ENCODE measurements at regions not wholly inside any gene's neighbourhood (a gene's known extent, or its start where the extent isn't known, plus 50 kb on each side); places are given as distances from the start of the nearest gene placed in this dataset.

DNA sequence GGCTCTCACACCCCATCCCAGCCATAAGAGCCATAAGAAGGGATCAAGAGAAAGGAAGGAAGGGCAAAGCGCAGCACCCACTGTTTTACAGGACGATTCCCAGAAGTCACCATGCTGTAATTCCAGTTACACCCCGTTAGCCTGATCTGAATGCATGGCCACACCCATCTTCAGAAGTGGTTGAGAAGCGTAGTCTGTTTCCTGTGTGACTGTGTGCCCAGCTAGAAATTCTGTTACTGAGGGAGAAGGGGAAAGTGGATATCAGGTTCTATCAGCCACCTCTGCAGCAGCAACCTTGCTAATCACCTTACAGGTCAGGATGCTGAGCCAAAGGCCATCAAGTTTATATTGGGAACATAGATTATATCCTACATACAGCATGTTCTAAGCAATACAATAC, 260.0 kb downstream of the ABHD5 start:
- TF ChIP-seq, protein P1, sequence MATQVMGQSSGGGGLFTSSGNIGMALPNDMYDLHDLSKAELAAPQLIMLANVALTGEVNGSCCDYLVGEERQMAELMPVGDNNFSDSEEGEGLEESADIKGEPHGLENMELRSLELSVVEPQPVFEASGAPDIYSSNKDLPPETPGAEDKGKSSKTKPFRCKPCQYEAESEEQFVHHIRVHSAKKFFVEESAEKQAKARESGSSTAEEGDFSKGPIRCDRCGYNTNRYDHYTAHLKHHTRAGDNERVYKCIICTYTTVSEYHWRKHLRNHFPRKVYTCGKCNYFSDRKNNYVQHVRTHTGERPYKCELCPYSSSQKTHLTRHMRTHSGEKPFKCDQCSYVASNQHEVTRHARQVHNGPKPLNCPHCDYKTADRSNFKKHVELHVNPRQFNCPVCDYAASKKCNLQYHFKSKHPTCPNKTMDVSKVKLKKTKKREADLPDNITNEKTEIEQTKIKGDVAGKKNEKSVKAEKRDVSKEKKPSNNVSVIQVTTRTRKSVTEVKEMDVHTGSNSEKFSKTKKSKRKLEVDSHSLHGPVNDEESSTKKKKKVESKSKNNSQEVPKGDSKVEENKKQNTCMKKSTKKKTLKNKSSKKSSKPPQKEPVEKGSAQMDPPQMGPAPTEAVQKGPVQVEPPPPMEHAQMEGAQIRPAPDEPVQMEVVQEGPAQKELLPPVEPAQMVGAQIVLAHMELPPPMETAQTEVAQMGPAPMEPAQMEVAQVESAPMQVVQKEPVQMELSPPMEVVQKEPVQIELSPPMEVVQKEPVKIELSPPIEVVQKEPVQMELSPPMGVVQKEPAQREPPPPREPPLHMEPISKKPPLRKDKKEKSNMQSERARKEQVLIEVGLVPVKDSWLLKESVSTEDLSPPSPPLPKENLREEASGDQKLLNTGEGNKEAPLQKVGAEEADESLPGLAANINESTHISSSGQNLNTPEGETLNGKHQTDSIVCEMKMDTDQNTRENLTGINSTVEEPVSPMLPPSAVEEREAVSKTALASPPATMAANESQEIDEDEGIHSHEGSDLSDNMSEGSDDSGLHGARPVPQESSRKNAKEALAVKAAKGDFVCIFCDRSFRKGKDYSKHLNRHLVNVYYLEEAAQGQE (IDR thresholded peaks at IDR 0.05; ENCODE audit: insufficient read depth in 1 of 2, low read depth in 2 of 2, low read length in 1 of 2): no peak
- no peak for DNase-seq (ENCODE audit: low read depth, low spot score)
- H3K27ac ChIP-seq (ENCODE audit: low read length): no peak overlapping the region
- no peaks in the 10 kb centered on the region for H3K4me1 ChIP-seq (ENCODE audit: control insufficient read depth, insufficient read depth, low read length)
- no peak overlapping the region for H3K4me3 ChIP-seq (ENCODE audit: low read depth in 2 of 2, low read length in 2 of 2)
- in situ Hi-C loops (cut with HindIII; ENCODE audit: low pct_unique_long_range_greater_than_20kb, low sequenced_read_pairs): no loop called here
- ATAC-seq: no peak
- H3K9me3 ChIP-seq (ENCODE audit: control insufficient read depth, insufficient read depth, low read depth, low read length): no peaks in the 10 kb centered on the region
- no peaks in the 10 kb centered on the region for H3K36me3 ChIP-seq (ENCODE audit: control insufficient read depth, insufficient read depth, low read length)
- intact Hi-C loops (cut with micrococcal nuclease; ENCODE audit: unreplicated experiment): no loop called here
- POLR2A ChIA-PET: no interaction called here
- CTCF ChIA-PET: no interaction called here
- BruUV-seq (replicated peaks): no TSS peak
- no peaks in the 10 kb centered on the region; the same call in 1 of the 2 replicates for H3K27me3 ChIP-seq (ENCODE audit: control insufficient read depth, insufficient read depth, low read length)

DNA sequence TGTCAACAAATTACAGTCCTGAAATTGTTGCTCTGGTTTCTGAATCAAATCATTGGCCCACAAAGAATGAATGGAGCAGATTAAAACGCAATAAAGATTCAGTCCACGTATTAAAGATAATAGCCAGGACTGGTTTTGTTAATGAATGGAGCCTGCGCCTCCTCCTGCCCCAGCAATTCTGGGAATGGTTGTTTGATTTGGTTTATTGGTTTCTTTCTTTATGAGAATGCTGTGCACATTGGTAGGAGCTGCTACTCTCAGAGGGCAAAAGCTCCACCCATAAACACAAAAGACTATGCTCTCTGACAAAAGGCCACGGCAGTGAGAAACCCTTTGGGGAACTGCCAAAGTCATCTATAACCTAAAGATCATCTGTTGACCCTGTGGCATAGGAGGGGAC, 261.1 kb downstream of the ABHD5 start:
- Histone ChIP-seq H3K27ac (ENCODE audit: low read length) (no peak overlapping the region), H3K27me3 (ENCODE audit: control insufficient read depth, insufficient read depth, low read length) (no peaks in the 10 kb centered on the region; the same call in 1 of the 2 replicates), H3K4me1 (ENCODE audit: control insufficient read depth, insufficient read depth, low read length) (no peaks in the 10 kb centered on the region), H3K4me3 (ENCODE audit: low read depth in 2 of 2, low read length in 2 of 2) (no peak overlapping the region), H3K9me3 (ENCODE audit: control insufficient read depth, insufficient read depth, low read depth, low read length) (no peaks in the 10 kb centered on the region), H3K36me3 (ENCODE audit: control insufficient read depth, insufficient read depth, low read length) (no peaks in the 10 kb centered on the region)
- ChIA-PET POLR2A (no interaction called here), CTCF (no interaction called here)
- in situ Hi-C loops (cut with HindIII; ENCODE audit: low pct_unique_long_range_greater_than_20kb, low sequenced_read_pairs) (no loop called here), intact Hi-C loops (cut with micrococcal nuclease; ENCODE audit: unreplicated experiment) (no loop called here)
- no TSS peak for BruUV-seq (replicated peaks)
- ATAC-seq (no peak), DNase-seq (ENCODE audit: low read depth, low spot score) (no peak)
- TF ChIP-seq, protein P1 (IDR thresholded peaks at IDR 0.05; ENCODE audit: insufficient read depth in 1 of 2, low read depth in 2 of 2, low read length in 1 of 2): no peak

DNA sequence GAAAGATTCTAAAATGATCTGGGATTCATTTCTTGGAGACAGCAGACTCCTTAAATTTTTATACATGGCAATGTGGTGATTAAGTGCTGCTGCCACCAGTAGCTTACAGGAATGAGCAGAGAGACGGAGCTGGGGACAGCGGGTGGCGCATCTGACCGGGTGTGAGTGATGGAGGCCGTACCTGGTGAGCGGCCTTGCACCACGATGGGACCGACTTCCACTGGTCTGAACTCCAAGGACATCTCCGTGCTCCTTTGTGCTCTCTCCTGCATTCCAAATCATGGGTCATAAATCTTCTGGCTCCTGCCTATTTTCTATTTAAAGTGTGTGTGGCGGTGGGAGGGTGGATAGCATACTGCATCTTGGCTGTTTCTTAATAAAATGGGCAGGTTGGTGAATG, 262.6 kb downstream of the ABHD5 start:
- H3K27me3 ChIP-seq (ENCODE audit: control insufficient read depth, insufficient read depth, low read length): no peaks in the 10 kb centered on the region; the same call in 1 of the 2 replicates
- ATAC-seq: no peak
- H3K27ac ChIP-seq (ENCODE audit: low read length): no peak overlapping the region
- ChIA-PET CTCF (no interaction called here), POLR2A (no interaction called here)
- BruUV-seq (replicated peaks): no TSS peak
- no peaks in the 10 kb centered on the region; the same call in 1 of the 2 replicates for H3K36me3 ChIP-seq (ENCODE audit: control insufficient read depth, insufficient read depth, low read length)
- no peaks in the 10 kb centered on the region for H3K4me1 ChIP-seq (ENCODE audit: control insufficient read depth, insufficient read depth, low read length)
- no peak overlapping the region for H3K4me3 ChIP-seq (ENCODE audit: low read depth in 2 of 2, low read length in 2 of 2)
- no peak for DNase-seq (ENCODE audit: low read depth, low spot score)
- TF ChIP-seq, protein P2, sequence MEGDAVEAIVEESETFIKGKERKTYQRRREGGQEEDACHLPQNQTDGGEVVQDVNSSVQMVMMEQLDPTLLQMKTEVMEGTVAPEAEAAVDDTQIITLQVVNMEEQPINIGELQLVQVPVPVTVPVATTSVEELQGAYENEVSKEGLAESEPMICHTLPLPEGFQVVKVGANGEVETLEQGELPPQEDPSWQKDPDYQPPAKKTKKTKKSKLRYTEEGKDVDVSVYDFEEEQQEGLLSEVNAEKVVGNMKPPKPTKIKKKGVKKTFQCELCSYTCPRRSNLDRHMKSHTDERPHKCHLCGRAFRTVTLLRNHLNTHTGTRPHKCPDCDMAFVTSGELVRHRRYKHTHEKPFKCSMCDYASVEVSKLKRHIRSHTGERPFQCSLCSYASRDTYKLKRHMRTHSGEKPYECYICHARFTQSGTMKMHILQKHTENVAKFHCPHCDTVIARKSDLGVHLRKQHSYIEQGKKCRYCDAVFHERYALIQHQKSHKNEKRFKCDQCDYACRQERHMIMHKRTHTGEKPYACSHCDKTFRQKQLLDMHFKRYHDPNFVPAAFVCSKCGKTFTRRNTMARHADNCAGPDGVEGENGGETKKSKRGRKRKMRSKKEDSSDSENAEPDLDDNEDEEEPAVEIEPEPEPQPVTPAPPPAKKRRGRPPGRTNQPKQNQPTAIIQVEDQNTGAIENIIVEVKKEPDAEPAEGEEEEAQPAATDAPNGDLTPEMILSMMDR (IDR thresholded peaks at IDR 0.05): no peak
- TF ChIP-seq, protein P1 (IDR thresholded peaks at IDR 0.05; ENCODE audit: insufficient read depth in 1 of 2, low read depth in 2 of 2, low read length in 1 of 2): no peak
- TF ChIP-seq TCF7L2 (IDR thresholded peaks at IDR 0.05; ENCODE audit: low read depth, low read length): no peak
- TF ChIP-seq SIN3A (IDR thresholded peaks at IDR 0.05; ENCODE audit: borderline replicate concordance, insufficient read depth, low read depth, low read length): no peak
- TF ChIP-seq POLR2AphosphoS5 (IDR thresholded peaks at IDR 0.05; ENCODE audit: low read depth, low read length): no peak
- H3K9me3 ChIP-seq (ENCODE audit: control insufficient read depth, insufficient read depth, low read depth, low read length): no peaks in the 10 kb centered on the region
- in situ Hi-C loops (cut with HindIII; ENCODE audit: low pct_unique_long_range_greater_than_20kb, low sequenced_read_pairs): no loop called here
- intact Hi-C loops (cut with micrococcal nuclease; ENCODE audit: unreplicated experiment): no loop called here

All from Panc1 (cell line).